ENCODE measurements at regions not wholly inside any gene's neighbourhood (a gene's known extent, or its start where the extent isn't known, plus 50 kb on each side); places are given as distances from the start of the nearest gene placed in this dataset.
A peak's percentile ranks its signal among the peaks of the same experiment; 100 is the strongest.

GRCh38 chr6:19976411-19977129 is 139.4 kb downstream of the ID4 start:
- no peak for DNase-seq

- DNase-seq: no peak
Observed at GRCh38 chr6:19979059-19979458, 141.9 kb downstream of the ID4 start.

GRCh38 chr6:19979986-19980385 is 142.8 kb downstream of the ID4 start:
- DNase-seq: no peak

GRCh38 chr6:19983374-19983773 is 146.2 kb downstream of the ID4 start:
- DNase-seq: no peak

GRCh38 chr6:19986691-19987438 is 149.7 kb downstream of the ID4 start:
- no peak for DNase-seq

- no peak for DNase-seq
Observed at GRCh38 chr6:19988555-19988954, 151.4 kb downstream of the ID4 start.

GRCh38 chr6:19991176-19991575 is 154.0 kb downstream of the ID4 start:
- DNase-seq: no peak

- no peak for DNase-seq
Observed at GRCh38 chr6:19994909-19995308, 157.7 kb downstream of the ID4 start.

- no peak for DNase-seq
Observed at GRCh38 chr6:19995575-19996257, 158.5 kb downstream of the ID4 start.

GRCh38 chr6:19997104-19997503 is 159.9 kb downstream of the ID4 start:
- DNase-seq: no peak

GRCh38 chr6:19998541-19998940 is 161.4 kb downstream of the ID4 start:
- DNase-seq: no peak

- no peak for DNase-seq
Observed at GRCh38 chr6:19999319-20000191, 162.4 kb downstream of the ID4 start.

GRCh38 chr6:20001286-20001685 is 164.1 kb downstream of the ID4 start:
- no peak for DNase-seq

GRCh38 chr6:20006037-20006436 is 168.9 kb downstream of the ID4 start:
- DNase-seq: no peak

- DNase-seq: no peak
Observed at GRCh38 chr6:20008131-20008530, 171.0 kb downstream of the ID4 start.

GRCh38 chr6:20013066-20013861 is 176.1 kb downstream of the ID4 start:
- DNase-seq: no peak

- no peak for DNase-seq
Observed at GRCh38 chr6:20014508-20014907, 177.3 kb downstream of the ID4 start.

- DNase-seq: no peak
Observed at GRCh38 chr6:20020526-20020925, 183.4 kb downstream of the ID4 start.

GRCh38 chr6:20021795-20022194 is 184.6 kb downstream of the ID4 start:
- no peak for DNase-seq

- peak; percentile 6 for DNase-seq
Observed at GRCh38 chr6:20023549-20024315, 186.6 kb downstream of the ID4 start.

GRCh38 chr6:20024316-20024673 is 187.1 kb downstream of the ID4 start:
- no peak for DNase-seq

Data from stimulated activated CD4-positive, alpha-beta T cell treated with anti-CD3 and anti-CD28 coated beads, Interleukin-12 subunit alpha, Interleukin-12 subunit beta, amount 100 ng/mL, for 4 hours (primary cell).